NCI-H82 (cell line): ENCODE measurements at regions not wholly inside any gene's neighbourhood (a gene's known extent, or its start where the extent isn't known, plus 50 kb on each side); places are given as distances from the start of the nearest gene placed in this dataset.

Source experiments
- DNase-seq: peaks from one replicate; lab custom pipeline; 2025; lab: John Stamatoyannopoulos, UW

DNA sequence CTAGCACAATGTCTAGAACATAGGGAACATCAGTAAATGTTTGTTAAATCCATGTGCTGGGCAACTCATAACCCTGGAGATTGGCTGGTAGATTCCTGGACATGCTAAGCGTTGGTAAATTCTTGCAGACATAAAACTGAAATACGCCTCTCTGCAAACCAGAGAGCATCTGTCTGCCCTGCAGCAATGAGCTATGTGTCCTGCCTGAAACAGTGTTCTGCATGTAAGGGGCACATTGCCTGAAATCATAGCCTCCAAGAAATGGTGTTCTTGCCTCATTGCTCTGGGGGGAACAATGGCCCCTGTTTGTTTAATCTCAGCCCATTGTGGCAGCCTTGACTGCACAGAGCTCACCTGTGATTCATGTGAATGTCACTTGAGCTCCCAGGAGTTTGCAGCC is 113.5 kb upstream of the CCL2 start:
- DNase-seq = no peak

DNA sequence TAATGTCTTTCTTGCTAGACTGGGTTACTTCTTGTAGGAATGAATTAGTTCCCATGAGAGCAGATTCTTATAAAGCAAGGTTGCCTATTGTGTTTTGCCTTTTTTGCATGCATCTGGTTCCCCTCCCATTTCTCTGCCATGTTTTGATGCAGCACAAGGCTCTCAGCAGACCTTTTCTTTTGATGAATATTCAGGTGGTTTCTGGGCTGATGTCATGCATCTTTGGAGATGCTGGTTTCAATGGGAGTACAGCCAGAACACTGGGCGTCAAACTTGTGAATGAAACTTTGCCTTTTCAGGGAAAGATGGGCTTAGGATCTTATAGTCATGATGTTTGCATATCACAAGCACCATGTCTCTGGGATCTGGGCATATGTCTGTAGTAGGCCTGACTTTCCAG is 111.7 kb upstream of the CCL2 start:
- no peak for DNase-seq

DNA sequence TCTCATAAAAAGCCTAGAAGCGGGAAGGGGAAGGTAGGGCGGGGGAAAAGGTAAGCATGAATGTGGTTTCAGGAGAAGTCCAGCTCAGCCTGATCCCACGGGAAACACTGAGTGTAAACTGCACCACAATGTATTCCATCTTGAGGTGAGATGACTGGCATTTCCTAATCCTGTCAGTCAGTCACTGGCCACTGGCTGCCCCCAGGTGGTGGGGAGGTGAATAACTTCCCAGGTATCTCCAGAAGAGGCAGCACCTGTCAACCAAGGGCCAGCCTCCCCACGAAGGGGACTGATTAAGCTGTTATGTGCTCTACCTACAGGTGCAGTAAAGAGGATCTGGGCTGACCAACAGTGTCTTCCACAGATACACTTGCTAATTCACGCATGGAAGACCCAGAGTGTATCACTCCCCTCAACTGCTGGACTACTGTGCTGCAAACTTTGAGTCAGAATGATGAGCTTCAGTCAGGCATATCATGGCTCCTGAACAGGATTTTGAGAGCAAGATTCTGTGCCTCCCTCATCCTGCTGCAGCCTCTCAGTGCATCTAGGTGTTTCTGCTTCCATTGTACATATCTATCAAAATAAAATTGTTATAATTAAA is 108.5 kb upstream of the CCL2 start:
- DNase-seq = peak; percentile 86

DNA sequence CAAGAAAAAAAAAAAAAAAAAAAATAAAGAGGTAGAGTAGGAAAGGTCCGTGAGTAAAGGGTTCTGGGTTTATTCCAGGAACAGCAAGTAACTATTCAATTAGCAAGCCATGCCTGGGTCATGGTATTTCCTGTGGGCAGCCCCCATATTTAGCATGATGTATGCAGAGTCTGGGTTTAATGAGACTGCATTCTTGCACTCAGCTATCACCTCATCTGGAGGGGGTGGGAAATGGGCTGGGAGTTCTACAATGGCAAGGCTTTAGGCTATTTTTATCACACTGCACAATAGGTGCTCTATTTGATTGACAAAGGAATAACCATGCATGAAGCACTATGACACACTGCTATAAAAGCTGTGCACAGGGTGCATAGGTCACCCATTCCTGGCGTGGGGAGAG is 104.0 kb upstream of the CCL2 start:
- no peak for DNase-seq

DNA sequence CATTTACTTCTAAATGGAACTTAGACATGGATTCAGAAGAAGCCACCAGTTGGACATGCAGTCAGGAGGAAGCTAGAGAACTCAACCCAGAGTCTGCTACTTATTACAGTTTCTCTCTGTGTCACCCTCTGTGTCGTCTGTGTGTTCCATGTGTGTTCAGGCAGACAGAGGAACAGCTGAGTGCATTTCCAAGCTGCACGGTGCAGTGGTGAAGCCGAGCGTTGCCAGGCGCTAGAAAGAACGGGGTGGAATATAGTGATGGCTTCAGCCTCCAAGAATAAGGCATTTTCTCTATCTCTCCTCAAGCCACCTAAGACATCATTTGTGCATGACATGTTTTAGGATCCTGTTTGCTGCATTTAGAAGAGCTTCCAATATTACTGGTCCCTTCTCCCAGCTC is 101.1 kb upstream of the CCL2 start:
- DNase-seq = no peak

DNA sequence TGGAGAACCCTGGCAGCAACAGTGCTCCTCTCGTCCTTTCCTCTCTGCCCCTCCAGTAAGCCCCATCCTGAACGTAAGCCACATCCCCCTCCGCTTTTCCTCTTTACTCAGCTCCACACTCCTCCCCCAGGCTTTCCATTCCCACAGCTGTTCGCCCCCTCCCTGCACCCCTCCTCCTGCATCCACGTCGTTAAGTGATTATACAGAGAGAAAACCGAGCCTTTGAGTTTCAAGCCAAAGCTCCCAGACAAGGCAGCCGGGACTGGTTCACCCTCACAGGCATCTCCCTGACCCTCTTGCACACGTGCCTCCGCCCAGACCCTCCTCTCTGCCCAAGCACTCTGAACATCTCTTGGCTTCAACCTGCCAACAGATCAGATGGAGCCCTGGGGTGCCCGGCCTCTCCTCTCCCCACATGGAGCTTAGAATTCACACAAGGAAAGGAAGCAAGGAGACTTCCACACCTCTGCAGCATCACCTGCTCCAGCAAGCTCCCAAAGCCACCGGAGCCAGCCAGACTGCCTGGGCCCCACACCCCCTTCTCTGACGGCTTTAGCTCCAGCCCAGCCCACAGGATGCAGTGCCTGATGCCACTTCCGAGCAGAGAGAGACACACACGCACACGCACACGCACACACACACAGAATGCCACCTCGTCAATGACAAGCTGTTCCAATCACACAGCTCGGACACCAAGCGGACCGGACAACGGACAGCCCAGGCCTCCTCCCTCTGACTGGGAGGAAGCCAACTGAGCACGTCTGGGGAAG is 99.9 kb upstream of the CCL2 start:
- DNase-seq = peak; percentile 89

DNA sequence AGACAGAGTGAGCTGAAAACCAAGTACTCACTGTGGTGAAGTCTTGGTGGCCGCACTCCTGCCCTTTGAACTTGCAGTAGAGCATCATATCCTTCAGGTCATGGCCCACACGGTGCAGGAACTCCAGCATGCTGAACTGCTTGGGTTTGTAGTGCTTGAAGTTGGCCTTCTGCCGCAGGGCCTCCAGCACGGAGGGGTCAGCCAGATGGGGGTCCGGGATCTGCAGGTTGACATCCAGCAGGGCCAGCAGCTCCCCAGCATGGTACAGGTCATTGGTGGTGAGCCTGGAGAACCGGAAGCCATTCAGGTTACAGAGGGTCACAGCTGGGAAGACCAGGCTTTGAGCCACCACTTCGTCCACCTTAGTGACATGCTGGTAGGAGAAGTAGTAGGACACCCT is 99.1 kb upstream of the CCL2 start:
- no peak for DNase-seq

DNA sequence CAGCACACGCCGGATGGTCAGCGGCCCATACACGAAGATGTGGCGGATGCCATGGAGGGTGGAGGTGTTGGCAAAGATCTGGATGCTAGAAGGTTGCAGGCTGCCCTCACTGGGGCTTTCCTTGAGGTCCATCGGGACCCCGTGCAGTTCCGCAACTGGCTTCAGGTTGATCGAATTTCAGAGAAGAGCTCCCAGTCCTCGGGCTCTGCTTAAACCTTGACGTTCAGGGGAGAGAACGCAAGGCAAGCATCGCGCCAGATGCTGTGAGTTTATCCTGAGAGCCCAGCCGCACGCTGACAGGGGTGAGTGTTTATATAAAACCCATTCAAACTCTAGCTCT is 98.7 kb upstream of the CCL2 start:
- peak; percentile 73 for DNase-seq

DNA sequence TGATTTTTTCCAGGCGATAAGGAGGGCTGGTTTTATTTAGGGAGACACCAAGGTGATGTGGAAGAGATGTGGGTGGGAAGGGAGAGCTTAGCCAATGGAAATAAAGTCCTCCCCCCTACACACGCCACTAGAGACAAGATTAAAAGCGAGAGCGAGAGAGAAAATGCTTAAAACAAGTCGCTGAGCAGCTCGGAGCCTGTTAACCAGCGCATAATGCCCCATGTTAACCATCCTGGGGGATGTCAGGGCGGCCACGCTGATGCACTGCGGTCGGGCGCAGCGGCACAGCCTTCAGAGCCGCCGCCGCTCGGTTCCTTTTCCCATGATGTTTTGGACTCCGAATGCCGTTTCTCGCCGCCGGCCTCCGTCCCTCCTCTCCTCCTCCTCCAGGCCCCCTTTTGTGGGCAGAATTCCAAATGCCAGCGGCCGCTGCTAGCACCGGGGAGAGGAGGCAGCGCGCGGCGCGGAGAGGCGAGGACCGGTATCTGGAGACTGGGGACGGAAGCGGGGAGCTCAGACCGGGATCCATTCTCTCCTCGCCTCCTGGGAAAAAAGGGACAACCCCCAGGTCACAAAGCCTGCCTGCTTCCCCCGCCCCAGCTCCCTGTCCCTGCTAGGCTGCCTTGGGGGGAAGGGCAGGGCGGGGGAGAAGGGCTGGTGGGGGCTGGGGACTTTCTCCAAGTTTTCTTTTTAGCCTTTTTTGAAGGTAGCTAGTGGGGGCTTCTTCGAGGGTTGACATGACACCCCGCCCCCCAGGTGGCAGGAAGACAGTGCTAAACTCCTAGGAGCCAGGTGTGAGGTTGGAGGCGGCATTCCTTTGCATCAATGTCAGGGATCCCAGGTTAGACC is 98.1 kb upstream of the CCL2 start:
- peak; percentile 57 for DNase-seq

DNA sequence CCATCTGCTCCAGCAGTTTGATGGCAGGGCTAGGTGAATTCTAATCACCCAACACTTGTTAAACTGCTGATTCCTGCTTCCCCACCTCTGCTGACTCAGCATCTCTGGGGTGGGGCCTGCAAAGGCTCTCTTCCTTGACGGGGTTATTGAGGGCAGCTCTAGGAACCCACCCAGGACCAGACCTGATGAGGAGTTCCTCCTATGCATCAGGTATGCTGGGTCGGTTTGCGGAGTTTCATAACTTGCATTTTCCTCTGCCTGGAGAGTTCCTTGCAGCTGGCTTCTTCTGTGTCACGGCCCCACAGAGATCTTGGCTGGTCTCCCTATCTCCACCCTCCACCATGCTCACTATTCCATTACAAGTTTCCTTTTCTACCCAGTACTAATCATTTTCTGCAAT is 93.4 kb upstream of the CCL2 start:
- peak; percentile 93 for DNase-seq

DNA sequence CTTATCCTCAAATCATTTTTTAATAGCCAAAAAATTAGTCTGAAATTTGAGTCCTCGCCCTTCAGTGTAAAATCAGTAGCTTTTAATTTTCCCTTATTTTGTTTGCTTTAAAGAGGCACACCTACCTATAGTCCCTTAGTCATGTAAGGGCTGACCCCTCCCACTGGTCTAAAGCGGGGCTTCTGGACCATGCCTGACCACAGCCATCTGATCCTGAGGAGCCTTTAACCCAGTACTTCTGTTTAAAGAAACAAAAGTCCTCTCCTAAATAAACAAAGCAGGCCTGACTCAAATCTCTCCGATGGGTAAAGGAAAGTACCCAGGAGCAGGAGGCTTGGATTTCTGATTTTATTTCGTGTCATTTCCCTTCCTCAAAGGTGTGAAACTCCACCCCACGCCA is 92.0 kb upstream of the CCL2 start:
- DNase-seq = no peak

DNA sequence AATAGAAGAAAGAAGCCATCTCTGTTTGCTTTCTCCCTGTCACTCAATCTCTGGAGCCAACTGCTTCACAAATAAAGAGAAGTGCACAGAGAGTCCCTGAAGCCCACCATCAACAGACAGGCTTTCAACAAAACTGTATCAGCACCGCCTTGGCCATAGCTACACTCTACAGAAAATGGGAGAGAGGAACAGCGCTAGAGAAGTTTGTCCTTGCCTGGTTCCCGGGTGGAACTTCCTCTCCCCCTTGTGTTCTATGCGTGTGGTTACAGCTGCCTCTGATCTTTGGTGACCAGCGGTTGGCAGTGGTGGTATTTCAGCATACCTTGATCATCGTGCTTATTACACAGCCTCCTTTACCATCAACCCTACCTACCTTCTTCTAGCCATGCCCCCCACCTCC is 91.4 kb upstream of the CCL2 start:
- DNase-seq = peak; percentile 72

DNA sequence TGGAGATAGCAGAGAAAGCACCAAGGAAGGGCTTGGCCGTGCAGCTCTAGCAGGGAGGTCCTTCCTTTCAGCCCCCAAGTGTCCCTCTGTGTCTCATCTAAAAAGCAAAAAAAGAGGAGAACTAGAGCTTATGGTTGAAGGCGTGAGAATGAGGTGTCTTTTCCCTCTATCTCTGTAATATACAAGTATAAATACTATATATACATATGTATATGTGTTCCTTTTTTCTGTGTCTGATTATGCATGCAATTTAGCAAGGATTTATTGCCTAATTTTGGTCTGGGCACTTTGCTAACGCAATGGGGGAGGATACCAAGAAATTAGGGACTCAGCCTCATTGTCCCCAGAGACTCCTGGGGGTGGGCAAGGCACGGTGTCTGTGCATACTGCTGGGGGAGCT is 90.2 kb upstream of the CCL2 start:
- no peak for DNase-seq

DNA sequence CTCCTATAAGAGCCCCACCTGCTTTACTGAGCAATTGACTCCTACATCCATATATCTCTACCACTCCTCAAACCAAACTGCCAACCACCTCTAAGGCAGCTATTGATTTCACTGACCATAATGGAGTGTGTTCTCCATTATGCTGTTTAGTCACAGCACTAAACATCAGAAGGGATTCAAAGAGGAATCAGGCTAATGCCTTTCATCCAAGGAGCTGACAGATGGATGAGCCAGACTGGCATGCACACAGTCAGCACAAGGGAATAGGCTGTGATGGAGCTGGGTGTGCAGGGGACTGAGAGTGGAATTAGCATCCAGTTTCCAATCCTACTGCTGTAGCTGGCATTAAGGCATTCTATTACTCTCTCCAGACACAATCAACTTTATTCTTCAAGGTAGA is 88.7 kb upstream of the CCL2 start:
- DNase-seq = peak; percentile 87

DNA sequence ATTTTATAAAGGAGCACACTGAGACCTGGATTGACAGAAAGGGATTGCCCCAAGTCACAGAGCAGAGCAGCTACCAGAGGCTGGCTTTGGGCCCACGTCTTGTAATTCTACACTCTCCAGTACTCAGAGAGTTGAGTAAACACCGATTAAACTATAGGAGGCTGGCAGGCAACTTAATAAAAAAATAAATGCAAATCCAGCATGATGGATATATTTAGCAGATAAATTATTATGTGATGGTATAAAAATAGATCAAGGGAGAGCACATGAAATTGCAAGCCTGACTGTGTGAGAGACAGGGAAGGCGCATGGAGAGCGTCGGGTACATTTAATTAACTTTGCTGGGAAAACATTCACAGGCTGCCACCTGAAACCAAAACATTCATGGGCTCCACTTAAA is 87.7 kb upstream of the CCL2 start:
- peak; percentile 22 for DNase-seq

DNA sequence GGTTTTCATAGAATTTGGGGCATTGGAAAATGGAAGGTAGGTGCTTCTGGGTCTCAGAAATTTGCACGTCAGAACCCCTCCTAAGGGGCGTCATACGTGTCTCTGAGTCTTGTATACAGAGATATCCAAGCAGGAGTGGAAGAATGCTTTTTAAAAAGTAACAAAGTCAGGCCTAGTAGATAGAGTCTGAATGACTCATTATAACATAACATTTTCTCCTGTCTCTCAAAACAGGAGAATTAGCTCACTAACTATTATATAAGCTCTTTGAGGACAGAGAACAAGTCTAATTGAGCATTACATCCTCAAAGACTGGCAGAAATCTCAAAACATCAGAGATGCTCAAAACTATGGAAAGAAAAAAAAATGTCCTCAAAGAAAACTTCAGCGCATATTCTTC is 86.1 kb upstream of the CCL2 start:
- no peak for DNase-seq

DNA sequence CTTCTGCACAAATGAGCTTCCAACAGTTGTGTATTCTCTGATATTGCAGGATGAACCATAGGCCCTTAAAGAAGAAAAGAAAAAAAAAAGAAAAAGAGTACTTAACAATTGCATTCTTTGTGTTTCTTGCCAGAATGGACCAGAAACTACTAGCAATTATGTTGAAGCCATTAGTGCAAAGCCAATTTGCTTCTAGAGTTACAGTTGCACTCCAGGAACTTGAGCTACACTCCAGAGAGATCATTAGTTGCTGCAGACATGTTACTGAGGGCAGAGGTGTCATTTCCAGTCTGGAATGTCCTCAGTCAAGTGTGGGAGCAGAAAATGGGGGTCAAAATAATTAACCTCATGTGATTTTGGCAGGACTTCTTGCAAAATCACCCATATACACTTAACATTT is 85.6 kb upstream of the CCL2 start:
- peak; percentile 20 for DNase-seq

DNA sequence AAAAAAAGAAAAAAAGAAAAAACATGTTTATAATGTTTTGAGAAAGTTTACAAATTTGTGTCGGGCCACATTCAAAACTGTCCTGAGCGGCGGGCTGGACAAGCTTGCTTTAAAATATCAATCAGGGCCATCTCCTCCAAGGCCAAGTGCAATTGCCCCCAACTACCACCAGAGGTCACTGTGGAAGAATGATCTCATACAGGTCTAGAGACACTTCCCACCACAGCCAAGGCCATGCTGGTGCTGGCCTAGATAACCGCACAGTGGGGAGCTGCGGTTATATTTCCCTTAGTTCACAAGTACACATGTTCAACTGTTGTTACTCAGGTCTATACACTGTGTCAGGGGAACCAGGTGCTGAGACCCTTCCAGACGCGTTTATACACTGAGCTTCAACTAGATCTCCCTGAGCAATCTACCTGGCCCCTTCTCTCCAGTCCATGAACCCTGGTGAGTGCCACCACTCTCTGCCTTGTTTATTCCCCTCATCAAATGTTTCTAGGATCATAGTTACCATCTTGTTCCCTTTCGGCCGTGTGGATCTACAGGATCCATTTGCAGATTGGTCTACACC is 83.8 kb upstream of the CCL2 start:
- DNase-seq = peak; percentile 82

DNA sequence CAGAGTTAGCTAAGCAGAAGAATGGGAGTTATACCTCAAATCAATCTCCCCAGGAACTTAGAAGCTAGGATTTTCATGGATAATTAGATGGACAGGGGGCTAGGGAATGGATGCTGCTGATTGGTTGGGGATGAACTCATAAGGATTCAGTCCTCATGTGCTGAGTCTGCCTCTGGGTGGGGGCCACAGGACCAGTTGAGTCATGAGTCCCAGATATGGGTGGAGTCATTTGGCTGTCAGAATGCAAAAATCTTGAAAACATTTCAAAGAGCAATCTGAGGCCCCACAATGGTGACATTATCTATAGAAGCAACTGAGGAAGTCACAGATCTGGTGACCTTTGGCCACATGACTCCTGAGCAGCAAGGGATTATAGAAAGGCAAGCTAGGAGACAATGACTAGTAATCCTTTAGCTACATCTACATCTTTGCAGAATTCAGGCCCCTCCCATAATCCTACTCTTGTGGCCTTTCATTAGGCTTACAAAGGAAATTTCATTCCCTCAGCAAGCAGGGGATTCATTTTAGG is 82.6 kb upstream of the CCL2 start:
- DNase-seq = no peak

DNA sequence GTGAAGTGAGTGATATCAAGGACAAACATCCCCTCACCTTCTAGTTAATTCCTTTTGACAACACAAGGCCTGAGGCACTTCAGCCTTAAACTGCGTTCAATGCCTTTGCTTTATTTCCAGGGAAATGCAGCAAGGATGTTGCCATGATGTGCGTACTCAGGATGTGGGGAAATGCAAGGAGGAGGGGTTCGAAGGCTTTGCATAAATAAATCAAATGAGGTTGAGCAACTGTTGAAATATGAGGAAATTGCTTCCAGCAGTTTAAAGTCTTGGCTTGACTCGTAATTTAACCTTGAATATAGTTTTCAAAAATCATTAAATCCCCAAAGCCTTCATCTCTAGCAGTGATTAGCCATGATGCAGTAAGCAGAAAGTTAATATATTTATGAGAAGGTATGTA is 81.8 kb upstream of the CCL2 start:
- no peak for DNase-seq

DNA sequence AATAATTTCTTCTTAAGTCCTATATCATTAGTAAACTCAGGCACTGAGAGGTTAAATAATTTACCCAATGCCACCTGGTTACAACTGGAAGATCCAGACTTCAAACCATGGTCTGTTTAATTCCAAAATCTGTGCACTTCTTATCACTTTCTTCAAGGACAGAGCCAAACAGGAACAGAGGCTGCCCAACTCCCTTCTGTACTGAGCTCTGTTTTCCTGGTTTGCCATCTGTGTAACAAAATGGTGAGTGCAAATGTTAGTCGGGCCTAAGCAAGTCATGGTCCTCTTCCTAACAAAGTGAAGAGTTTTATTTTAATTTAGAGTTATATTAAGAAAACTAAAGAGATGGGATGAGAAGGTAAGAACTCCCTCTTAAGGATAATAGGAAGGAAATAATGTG is 80.6 kb upstream of the CCL2 start:
- no peak for DNase-seq

DNA sequence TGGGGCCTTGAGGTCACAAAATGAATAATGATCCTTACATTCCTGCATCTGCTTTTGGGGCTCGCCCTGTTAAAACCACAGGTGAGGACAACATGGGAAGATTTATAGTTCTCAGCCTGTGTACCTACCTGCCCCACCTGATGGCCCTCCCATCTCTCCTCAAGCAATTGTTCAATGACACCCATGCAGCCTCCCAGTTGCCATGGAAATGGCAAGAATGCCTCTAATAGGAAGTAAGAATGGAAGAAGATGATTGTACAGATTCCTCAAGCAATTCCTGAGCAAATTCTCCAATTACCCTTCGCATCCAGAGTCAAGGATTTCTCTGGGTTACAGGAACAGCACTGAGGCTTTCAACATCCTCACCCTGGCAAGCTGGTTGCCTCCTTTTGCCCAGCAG is 78.6 kb upstream of the CCL2 start:
- DNase-seq = no peak

DNA sequence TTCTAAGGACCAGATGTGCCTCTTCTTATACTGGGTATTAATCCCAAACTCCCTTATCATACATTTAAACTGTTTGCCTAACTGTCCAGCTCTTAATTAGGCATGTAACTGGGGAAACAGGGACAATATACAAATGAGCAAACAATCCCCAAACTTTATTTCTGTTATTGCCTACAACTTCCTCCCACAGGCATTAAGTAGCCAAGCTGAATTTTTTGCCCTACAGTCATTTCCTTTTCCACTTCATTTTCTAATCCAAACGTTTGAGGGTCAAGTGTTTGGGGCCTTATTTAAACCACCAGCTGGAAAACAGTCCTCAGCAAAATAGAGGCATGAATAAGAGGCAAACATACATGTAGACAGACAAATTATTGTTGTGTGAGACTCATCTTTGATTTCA is 77.4 kb upstream of the CCL2 start:
- no peak for DNase-seq
